ENCODE measurements at regions not wholly inside any gene's neighbourhood (a gene's known extent, or its start where the extent isn't known, plus 50 kb on each side); places are given as distances from the start of the nearest gene placed in this dataset.

GRCh38 chr2:128693743-128694029 is 375.0 kb upstream of the HS6ST1 start:
- CTCF ChIA-PET = no interaction called here
- TF ChIP-seq EZH2 (IDR thresholded peaks at IDR 0.05; ENCODE audit: borderline replicate concordance, low read depth, low read length, poor library complexity, severe bottlenecking) = no peak
- TF ChIP-seq CTCF (conservative IDR thresholded peaks at IDR 0.05; ENCODE audit: low read depth, low read length) = no peak
- Histone ChIP-seq H3K9me3 (ENCODE audit: low read depth, low read length, poor library complexity, severe bottlenecking) (no peaks in the 10 kb centered on the region), H3K27ac (ENCODE audit: low read depth, low read length, poor library complexity, severe bottlenecking) (no peak overlapping the region), H3K27me3 (replicated peaks; ENCODE audit: insufficient read depth, low read depth, low read length, poor library complexity) (no peaks in the 10 kb centered on the region), H3K36me3 (ENCODE audit: insufficient read depth, low read length, poor library complexity, severe bottlenecking) (no peaks in the 10 kb centered on the region), H3K4me1 (ENCODE audit: insufficient read depth, low read length, poor library complexity, severe bottlenecking) (no peaks in the 10 kb centered on the region), H3K4me3 (ENCODE audit: low read depth, low read length, poor library complexity, severe bottlenecking) (no peak overlapping the region)
- POLR2A ChIA-PET (ENCODE audit: low non-redundant PET) = no interaction called here
- intact Hi-C loops (cut with micrococcal nuclease; ENCODE audit: unreplicated experiment) = no loop called here
- no TSS peak for BruUV-seq (replicated peaks)
- no peak for DNase-seq (ENCODE audit: low spot score)

- Histone ChIP-seq H3K27me3 (replicated peaks; ENCODE audit: insufficient read depth, low read depth, low read length, poor library complexity) (peaks cover 6% of the 10 kb centered on the region), H3K4me3 (ENCODE audit: low read depth, low read length, poor library complexity, severe bottlenecking) (no peak overlapping the region), H3K27ac (ENCODE audit: low read depth, low read length, poor library complexity, severe bottlenecking) (no peak overlapping the region), H3K9me3 (ENCODE audit: low read depth, low read length, poor library complexity, severe bottlenecking) (no peaks in the 10 kb centered on the region), H3K4me1 (ENCODE audit: insufficient read depth, low read length, poor library complexity, severe bottlenecking) (no peaks in the 10 kb centered on the region), H3K36me3 (ENCODE audit: insufficient read depth, low read length, poor library complexity, severe bottlenecking) (no peaks in the 10 kb centered on the region)
- ChIA-PET CTCF (no interaction called here), POLR2A (ENCODE audit: low non-redundant PET) (no interaction called here)
- TF ChIP-seq EZH2 (IDR thresholded peaks at IDR 0.05; ENCODE audit: borderline replicate concordance, low read depth, low read length, poor library complexity, severe bottlenecking) (no peak), CTCF (conservative IDR thresholded peaks at IDR 0.05; ENCODE audit: low read depth, low read length) (no peak)
- intact Hi-C loops (cut with micrococcal nuclease; ENCODE audit: unreplicated experiment) = no loop called here
- no peak for DNase-seq (ENCODE audit: low spot score)
- no TSS peak for BruUV-seq (replicated peaks)
Measured at GRCh38 chr2:128695646-128696220, 377.1 kb upstream of the HS6ST1 start.

- Histone ChIP-seq H3K27ac (ENCODE audit: low read depth, low read length, poor library complexity, severe bottlenecking) (no peak overlapping the region), H3K36me3 (ENCODE audit: insufficient read depth, low read length, poor library complexity, severe bottlenecking) (no peaks in the 10 kb centered on the region), H3K27me3 (replicated peaks; ENCODE audit: insufficient read depth, low read depth, low read length, poor library complexity) (peaks cover 6% of the 10 kb centered on the region), H3K4me1 (ENCODE audit: insufficient read depth, low read length, poor library complexity, severe bottlenecking) (no peaks in the 10 kb centered on the region), H3K4me3 (ENCODE audit: low read depth, low read length, poor library complexity, severe bottlenecking) (no peak overlapping the region), H3K9me3 (ENCODE audit: low read depth, low read length, poor library complexity, severe bottlenecking) (no peaks in the 10 kb centered on the region)
- ChIA-PET POLR2A (ENCODE audit: low non-redundant PET) (no interaction called here), CTCF (no interaction called here)
- no peak for TF ChIP-seq EZH2 (IDR thresholded peaks at IDR 0.05; ENCODE audit: borderline replicate concordance, low read depth, low read length, poor library complexity, severe bottlenecking)
- TF ChIP-seq CTCF (conservative IDR thresholded peaks at IDR 0.05; ENCODE audit: low read depth, low read length) = no peak
- no TSS peak for BruUV-seq (replicated peaks)
- intact Hi-C loops (cut with micrococcal nuclease; ENCODE audit: unreplicated experiment) = no loop called here
- DNase-seq (ENCODE audit: low spot score) = no peak
Measured at GRCh38 chr2:128696421-128696820, 377.8 kb upstream of the HS6ST1 start.

Measured in A673 (cell line).